ENCODE measurements at regions not wholly inside any gene's neighbourhood (a gene's known extent, or its start where the extent isn't known, plus 50 kb on each side); places are given as distances from the start of the nearest gene placed in this dataset.
"Not testable (repeated sequence)": the region's sequence is repeated elsewhere in the genome, so short reads cannot be mapped to it uniquely, and the experiment has no call there.

GRCh38 chr7:37549076-37549931, 100.6 kb upstream of the ELMO1 start:
- DNase-seq: no peak

DNA sequence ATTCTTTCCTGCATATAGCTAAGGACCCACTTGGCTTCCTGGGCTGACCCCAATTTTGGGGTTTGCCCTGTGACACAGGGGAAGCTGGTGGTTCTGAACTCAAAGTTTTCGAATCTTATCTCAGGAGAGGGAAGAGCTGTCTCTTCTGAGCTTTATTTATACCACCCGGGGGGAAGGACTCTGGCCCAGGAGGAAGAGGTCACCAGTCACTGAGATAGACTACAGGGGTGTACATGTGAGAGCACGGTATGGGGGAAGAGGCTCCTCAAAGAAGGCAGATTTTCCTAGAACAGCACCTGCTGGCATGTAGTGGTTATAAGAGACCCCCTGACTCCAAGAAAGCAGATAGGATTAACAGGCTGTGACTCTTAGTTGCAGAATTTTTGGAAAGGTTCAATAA, 101.8 kb upstream of the ELMO1 start:
- DNase-seq: no peak

DNA sequence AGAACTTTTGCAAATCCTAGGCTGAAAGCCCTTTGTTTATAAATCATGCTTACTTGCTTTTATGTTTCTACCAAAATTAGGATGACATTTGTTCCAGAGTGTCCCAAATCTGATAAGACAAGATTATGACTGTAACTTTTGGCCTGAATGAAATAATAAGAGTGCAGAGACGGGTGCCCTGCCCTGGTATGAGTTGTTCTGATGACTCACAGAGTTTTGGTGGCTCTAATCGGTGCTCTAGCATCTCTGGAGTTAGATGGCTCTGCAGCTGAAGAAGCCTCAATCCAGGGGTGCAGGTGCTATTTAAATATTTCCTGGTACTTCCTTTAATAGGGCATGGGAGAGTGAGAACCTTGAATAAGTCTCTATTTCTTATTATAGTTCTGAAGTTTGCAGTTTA, 102.2 kb upstream of the ELMO1 start:
- no peak for DNase-seq

GRCh38 chr7:37552030-37552429, 103.4 kb upstream of the ELMO1 start:
- DNase-seq: no peak

DNA sequence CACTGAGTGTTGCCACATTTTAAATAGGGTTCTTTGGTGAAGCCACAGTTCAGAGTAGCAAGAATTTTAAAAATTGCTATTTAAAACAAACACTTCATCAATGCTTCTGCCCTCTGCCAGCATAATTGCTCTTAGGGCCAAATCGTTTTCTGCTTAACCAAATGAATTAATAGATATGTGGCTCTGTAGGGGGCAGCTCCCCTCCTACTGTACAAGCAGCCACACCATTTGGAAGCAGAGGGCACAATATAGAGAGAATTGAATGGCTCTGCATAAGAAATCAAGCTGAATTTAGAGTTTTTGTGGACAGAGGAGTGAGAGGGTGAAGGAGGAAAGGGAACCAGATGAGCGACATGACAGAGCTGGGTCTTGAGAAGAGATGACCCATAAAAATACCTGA, 103.8 kb upstream of the ELMO1 start:
- not testable (repeated sequence) for DNase-seq

GRCh38 chr7:37555528-37555927, 106.9 kb upstream of the ELMO1 start:
- no peak for DNase-seq

DNA sequence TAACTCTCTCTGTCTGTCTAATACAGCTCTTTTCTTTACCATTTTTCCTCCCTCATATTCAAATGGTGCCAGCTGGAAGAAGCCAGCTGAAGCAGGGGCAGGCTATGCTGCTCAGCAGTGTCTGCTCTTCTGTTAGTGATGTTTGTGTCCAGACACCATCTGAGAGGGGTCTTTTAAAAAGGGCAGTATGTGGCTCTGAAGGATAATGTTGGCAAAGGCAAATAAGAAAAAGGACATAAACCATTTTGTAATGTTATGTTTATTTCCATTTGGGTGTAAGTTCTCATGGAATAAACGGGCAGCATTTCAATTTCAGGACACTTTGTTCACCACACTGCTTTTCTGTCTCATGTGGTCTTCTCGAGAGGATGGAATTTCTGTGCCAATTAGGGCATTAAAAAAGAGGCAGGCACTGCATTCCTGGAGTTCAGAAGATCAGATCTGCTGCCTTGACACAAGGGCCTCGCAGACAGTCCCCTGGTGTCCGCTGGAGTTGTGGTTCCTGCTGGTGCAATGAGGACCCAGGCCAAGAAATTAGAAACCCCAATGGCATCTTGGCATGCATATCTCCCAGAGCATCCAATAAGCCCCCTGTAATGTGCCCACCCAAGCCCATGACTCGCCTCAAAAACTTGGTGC, 109.0 kb upstream of the ELMO1 start:
- no peak for DNase-seq

DNA sequence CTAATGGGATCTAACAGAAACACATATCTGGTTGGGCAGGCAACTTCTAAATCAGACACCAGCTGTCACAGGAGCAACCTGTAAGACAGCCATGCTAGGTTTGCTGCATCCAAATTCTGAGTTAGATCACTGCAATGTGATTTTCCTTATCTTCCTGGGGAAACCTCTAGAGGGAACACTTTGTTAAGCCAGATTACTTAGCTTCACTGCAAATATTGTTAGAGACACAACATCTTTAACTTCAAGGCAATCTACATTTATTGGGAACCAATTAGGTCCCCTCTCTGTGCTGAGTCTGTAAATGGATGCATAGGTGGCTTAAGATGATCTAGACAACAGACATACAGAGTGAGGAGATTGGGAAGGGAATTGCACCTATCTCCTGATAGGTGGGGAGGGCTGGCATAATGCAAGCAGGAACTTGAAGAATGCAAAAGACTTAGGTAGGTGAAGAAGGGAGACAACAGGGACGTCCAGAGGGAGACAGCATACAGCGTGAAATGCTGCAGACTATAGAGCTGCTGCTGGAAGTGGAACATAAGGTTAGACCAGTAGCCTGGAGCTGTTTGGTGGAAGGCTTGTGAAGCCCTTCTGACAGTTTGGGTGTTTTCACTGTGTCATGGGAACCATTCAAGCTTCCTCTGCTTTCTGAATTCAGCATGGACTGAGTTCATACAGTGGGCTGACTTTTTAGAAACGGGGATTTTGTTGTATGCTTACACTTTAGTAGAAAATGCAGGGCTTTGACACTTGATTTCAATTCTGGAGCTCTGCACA, 109.8 kb upstream of the ELMO1 start:
- DNase-seq: no peak

GRCh38 chr7:37570145-37570544, 113.4 kb upstream of the GPR141 start:
- no peak for DNase-seq

GRCh38 chr7:37571806-37572205, 111.8 kb upstream of the GPR141 start:
- no peak for DNase-seq

- no peak for DNase-seq
These were observed 106.2 kb upstream of the GPR141 start for GRCh38 chr7:37577412-37577811.

GRCh38 chr7:37577901-37578300, 105.7 kb upstream of the GPR141 start:
- DNase-seq: no peak

DNA sequence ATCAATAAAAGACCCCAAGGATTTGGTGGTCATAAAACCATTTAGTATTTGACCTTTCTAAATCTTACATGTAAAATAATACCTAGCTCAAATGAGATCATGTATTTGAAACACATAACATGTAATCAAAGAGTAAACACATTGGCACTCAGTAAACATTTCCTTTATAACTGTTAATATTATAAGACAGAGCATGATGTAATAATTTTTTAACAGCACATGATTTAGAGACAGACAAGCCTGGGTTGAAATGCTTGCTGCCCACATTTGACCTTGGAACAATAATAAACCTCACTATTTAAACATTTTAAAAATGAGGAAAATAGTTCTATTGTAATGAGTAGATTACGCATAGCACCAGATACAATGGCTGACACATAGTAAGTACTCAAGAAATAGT, 105.2 kb upstream of the GPR141 start:
- DNase-seq: no peak

- DNase-seq: no peak
These were observed 103.2 kb upstream of the GPR141 start for GRCh38 chr7:37580376-37580775.

DNA sequence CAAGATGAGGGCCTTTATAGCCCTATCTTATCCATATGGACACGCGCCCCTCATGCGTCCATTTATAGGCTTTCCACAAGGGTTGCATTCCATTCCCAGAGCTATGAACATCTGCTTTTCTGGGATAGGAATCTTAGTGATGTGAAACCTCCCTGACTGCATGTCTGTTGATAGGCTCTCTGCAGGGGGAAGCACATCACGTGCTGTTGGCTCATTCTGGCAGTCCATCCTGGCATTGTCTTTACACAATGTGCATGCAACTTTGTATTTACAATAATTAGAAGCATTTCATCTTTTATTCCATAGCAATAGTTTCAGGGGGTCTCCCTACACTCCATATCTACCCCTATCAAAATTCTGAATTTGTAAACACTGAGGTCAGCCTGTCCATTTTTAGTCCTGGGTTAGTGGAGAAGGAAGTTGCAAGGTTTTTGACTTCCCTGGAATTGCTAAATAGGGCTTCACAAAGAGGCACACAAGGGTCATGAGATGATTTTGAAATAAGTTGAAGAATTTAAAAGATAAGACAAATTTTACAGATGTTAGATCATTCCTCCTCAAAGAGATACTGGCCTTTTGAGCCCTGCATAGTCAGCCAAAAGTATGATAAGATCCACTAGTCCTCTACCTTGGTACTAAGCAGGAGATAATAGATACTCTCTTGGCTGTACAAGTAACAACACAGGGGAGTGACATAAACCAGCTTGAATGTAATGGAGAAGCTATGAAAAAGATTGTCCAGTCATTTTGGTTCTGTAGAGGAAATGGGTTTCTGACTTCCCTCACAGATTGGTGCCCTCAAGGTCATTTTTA, 98.7 kb upstream of the GPR141 start:
- not testable (repeated sequence) for DNase-seq

- no peak for DNase-seq
These were observed 92.7 kb upstream of the GPR141 start for GRCh38 chr7:37590824-37591223.

DNA sequence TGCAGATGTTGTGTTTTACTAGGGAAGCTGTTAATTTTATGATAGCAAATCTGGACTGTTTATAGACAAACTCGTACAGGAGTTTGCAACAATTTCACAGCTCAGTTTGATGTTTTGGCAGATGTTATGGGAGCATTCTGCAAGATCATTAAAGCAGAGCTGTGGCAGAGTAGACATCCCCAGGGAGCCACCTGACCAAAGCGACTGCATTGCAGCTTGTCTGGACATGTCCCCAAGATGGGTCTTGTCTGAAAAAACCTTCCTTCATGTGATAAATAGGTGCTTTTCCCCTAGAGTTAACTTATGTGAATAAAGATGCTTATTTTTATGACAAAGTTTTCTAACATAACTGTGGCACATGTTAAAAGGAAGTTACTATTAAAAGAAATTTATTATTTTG, 91.2 kb upstream of the GPR141 start:
- no peak for DNase-seq

- DNase-seq: no peak
These were observed 89.0 kb upstream of the GPR141 start for GRCh38 chr7:37594602-37595001.

DNA sequence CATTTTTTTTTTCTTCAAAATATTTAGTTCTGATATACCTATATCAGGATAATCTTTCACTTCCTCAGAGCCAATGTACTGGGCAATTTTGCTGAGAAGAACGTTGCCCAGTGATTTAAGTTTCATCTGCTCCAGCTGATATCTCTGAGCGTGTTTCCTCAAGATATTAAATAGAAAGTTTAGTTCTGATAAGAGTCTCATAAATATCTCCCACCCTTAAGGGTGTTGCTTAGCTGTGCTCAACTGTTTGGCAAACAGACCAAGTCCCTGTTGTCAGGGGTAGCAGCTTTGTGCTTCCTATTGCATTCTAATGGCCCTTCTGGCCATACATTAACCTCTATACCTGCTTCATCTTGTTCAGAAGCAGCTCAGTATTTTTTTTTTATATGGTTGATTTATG, 84.7 kb upstream of the GPR141 start:
- DNase-seq: no peak

GRCh38 chr7:37601321-37601720, 82.2 kb upstream of the GPR141 start:
- no peak for DNase-seq

DNA sequence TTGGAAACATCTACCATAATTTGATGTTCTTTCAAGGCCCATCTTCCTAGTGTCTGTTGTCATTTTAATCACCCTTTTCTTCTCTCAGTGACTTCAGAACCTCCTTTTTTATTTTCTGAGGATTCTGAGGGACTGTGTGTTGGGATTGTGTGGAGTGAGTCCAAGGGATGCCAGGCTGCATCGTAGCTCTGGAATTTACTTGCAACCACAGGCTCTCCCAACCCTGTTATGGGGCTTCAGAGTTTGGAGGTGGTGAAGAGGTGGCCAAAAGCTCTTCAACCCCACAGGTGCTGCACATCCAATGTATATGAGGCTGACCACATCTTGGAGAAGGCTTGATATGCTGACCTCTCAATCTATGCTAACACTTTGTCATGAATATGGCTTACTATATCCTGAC, 79.5 kb upstream of the GPR141 start:
- DNase-seq: no peak

GRCh38 chr7:37617406-37617805, 66.2 kb upstream of the GPR141 start:
- not testable (repeated sequence) for DNase-seq

DNA sequence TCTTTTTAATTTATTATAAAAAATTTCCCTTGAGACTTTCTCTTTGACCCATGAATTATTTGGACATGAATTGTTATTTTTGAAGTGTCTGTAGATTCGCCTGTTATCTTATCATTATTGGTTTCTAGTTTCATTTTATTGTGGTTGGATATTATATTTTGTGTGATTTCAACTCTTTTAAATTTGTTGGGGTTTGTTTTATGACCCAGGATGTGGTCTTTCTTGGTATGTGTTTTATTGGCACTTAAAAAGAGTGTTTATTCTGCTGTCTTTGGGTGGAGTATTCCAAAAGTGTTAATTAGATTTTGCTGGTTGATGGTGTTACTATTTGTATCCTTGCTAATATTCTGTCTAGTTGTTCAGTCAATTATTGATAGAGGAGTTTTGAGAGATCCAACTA, 50.5 kb upstream of the GPR141 start:
- DNase-seq: no peak
